ENCODE measurements at regions not wholly inside any gene's neighbourhood (a gene's known extent, or its start where the extent isn't known, plus 50 kb on each side); places are given as distances from the start of the nearest gene placed in this dataset.

- no peaks in the 10 kb centered on the region for H3K36me3 ChIP-seq
- H3K9me3 ChIP-seq, result no peaks in the 10 kb centered on the region
- DNase-seq, result no peak
- no peaks in the 10 kb centered on the region for H3K27me3 ChIP-seq
- H3K4me3 ChIP-seq, result no peak overlapping the region
These were observed 333.7 kb upstream of the SHH start for GRCh38 chr7:156145996-156146395.

GRCh38 chr7:156145184-156145583, 332.9 kb upstream of the SHH start:
- H3K36me3 ChIP-seq, result no peaks in the 10 kb centered on the region
- no peaks in the 10 kb centered on the region for H3K9me3 ChIP-seq
- DNase-seq, result no peak
- no peak overlapping the region for H3K4me3 ChIP-seq
- no peaks in the 10 kb centered on the region for H3K27me3 ChIP-seq

DNA sequence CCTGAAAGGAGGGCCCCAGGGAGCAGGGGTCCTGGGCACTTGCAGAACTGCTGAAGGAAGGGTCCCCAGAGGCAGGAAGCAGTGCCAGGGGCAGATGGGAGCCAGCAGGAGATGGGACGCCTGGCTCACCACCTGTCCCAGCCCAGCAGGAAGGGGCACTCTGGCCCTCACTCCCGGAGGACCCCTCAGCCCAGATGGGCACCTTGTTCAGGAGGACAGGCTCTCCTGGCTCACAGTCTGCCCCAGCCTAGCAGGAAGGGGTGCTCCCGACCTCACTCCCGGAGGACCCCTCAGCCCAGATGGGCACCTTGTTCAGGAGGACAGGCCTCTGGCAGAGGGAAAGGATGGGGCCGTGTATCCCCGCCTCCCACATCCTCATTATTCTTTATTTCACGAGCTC, 331.4 kb upstream of the SHH start:
- no peaks in the 10 kb centered on the region for H3K27me3 ChIP-seq
- no peaks in the 10 kb centered on the region for H3K36me3 ChIP-seq
- no peak overlapping the region for H3K4me3 ChIP-seq
- no peaks in the 10 kb centered on the region for H3K9me3 ChIP-seq
- DNase-seq, result no peak

GRCh38 chr7:156143158-156143557, 330.9 kb upstream of the SHH start:
- Histone ChIP-seq H3K4me3 (no peak overlapping the region), H3K27me3 (no peaks in the 10 kb centered on the region), H3K36me3 (no peaks in the 10 kb centered on the region), H3K9me3 (no peaks in the 10 kb centered on the region)
- DNase-seq, result no peak

DNA sequence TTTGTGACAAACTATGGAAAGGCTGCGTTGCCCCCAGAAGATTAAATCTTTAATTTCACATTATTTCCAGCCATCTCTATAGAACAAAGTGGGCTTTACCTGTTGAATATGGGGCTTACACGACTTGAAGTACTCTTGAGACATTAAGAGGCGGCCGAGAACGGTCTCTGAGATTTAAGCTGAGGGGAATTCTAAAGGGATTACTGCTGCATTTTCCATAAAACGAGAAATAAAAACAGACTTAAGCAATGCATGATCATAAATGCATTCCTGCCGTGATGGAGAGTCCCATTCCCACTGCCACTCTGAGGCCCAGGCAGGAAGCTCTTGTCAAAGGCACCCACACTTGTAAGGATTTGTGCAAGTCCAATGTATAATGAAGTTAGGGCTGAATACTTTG, 329.7 kb upstream of the SHH start:
- DNase-seq, result no peak
- Histone ChIP-seq H3K27me3 (no peaks in the 10 kb centered on the region), H3K36me3 (no peaks in the 10 kb centered on the region), H3K9me3 (no peaks in the 10 kb centered on the region), H3K4me3 (no peak overlapping the region)

GRCh38 chr7:156140896-156141295, 328.6 kb upstream of the SHH start:
- DNase-seq, result no peak
- Histone ChIP-seq H3K36me3 (no peaks in the 10 kb centered on the region), H3K27me3 (no peaks in the 10 kb centered on the region), H3K4me3 (no peak overlapping the region), H3K9me3 (no peaks in the 10 kb centered on the region)

DNA sequence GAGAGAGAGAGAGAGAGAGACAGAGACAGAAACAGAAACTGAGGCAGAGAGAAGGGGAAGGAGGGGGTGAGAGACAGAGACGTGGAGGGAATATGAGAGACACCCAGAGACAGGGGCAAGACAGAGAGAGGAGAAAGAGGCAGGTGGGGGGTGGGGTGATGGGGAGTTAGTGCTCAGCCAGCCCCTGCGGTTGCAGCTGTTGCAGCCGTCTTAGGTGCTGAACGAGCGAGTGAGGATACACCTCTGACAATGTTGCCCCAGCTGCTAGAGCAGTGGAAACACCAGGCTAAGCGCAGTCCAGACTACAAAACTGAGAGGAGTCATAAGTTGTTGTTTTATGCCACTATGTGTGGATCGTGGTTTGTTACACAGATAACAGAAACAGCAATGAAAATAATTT, 328.2 kb upstream of the SHH start:
- Histone ChIP-seq H3K27me3 (no peaks in the 10 kb centered on the region), H3K4me3 (no peak overlapping the region), H3K9me3 (no peaks in the 10 kb centered on the region), H3K36me3 (no peaks in the 10 kb centered on the region)
- DNase-seq, result no peak

GRCh38 chr7:156139633-156140032, 327.4 kb upstream of the SHH start:
- H3K36me3 ChIP-seq, result no peaks in the 10 kb centered on the region
- no peaks in the 10 kb centered on the region for H3K27me3 ChIP-seq
- DNase-seq, result no peak
- no peak overlapping the region for H3K4me3 ChIP-seq
- H3K9me3 ChIP-seq, result no peaks in the 10 kb centered on the region

DNA sequence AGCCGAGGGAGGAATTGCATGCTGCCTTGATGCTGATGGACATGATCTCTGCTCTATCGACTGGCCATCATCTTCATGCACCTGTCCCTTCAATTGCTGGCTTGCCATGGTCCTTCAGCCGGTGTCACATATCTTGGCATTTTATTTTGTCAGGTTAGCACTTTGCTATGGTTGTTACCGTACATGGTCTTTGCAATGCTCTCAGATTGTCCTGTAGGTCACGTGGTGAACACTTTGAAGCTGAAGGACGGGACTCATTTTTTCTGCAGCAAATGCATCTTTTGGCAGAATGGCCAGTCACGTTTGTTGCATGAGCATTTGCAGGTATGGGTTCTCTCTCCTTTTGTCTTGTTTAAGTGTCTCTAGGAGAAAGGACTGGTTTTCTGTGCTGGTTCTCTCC, 326.8 kb upstream of the SHH start:
- no peak for DNase-seq
- H3K4me3 ChIP-seq, result no peak overlapping the region

DNA sequence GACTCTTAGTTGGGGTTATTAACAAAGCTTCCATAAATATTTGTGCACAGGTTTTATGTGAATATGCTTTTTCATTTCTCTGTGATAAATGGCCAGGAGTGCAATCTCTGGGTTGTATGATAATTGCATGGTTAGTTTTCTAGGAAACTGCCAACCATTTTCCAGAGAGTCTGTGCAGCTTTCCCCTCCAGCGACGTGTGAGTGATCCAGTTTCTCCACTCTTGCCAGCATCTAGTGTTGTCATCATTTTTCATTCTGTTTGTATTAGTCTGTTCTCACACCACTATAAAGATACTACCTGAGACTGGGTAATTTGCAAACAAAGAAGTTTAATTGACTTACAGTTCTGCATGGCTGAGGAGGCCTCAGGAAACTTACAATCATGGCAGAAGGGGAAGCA, 319.6 kb upstream of the SHH start:
- Histone ChIP-seq H3K4me3 (no peak overlapping the region), H3K9me3 (no peaks in the 10 kb centered on the region), H3K36me3 (no peaks in the 10 kb centered on the region), H3K27me3 (no peaks in the 10 kb centered on the region)
- DNase-seq, result no peak

More for the DNA sequence above, 326.8 kb upstream of the SHH start:
- no peaks in the 10 kb centered on the region for H3K9me3 ChIP-seq
- no peaks in the 10 kb centered on the region for H3K27me3 ChIP-seq
- H3K36me3 ChIP-seq, result no peaks in the 10 kb centered on the region

- Histone ChIP-seq H3K27me3 (no peaks in the 10 kb centered on the region), H3K4me3 (no peak overlapping the region), H3K36me3 (no peaks in the 10 kb centered on the region), H3K9me3 (no peaks in the 10 kb centered on the region)
- no peak for DNase-seq
These were observed 317.3 kb upstream of the SHH start for GRCh38 chr7:156129522-156129921.

- Histone ChIP-seq H3K9me3 (no peaks in the 10 kb centered on the region), H3K4me3 (no peak overlapping the region), H3K36me3 (no peaks in the 10 kb centered on the region), H3K27me3 (no peaks in the 10 kb centered on the region)
- no peak for DNase-seq
These were observed 316.2 kb upstream of the SHH start for GRCh38 chr7:156128496-156128895.

DNA sequence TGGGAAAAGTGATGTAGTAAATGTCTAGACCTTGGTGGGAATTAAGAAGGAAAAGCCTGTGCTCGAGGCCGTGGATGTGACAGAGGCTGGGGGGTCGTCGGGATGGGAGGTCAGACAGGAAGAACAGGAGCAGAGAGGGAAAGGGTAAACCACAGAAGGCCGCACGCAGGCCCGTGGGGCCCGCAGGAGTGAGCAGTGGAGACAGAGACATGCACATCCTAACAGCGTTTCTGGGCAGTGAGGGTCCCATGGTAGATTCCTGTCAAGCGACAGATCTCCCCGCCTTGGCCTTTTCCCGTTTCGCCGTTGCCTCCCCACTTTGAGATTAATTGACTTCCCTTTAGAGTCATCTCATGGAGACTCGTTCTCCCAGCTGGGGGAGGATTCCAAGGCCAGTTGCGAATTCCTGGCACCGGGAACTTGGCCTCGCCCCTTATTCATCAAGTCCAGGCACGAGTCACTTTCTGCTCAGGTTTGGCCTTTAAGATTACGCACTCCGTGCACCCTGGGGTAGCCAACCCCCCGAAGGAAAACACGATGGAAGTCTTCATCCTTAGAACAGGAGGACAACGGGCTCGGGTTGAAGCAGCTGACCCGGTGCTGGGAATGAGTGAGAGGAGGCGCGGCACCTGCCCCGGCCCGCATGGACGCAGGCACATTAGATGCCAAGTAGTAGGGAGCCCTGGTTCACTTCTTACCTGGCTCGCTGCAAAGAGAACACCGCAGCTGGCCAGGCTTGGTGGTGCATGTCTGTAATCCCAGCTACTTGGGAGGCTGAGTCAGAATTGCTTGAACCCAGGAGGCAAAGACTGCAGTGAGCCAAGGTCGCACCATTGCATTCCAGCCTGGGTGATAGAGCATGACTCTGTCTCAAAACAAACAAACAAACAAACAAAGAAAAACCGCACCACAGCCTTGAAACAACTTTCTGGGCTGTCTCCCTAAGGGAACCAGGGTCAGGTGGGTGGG, 315.2 kb upstream of the SHH start:
- DNase-seq, result peak; percentile 28
- H3K4me3 ChIP-seq, result no peak overlapping the region
- H3K9me3 ChIP-seq, result no peaks in the 10 kb centered on the region
- no peaks in the 10 kb centered on the region for H3K27me3 ChIP-seq
- no peaks in the 10 kb centered on the region for H3K36me3 ChIP-seq

GRCh38 chr7:156125841-156126730, 313.8 kb upstream of the SHH start:
- Histone ChIP-seq H3K27me3 (no peaks in the 10 kb centered on the region), H3K4me3 (no peak overlapping the region), H3K9me3 (no peaks in the 10 kb centered on the region), H3K36me3 (no peaks in the 10 kb centered on the region)
- no peak for DNase-seq

DNA sequence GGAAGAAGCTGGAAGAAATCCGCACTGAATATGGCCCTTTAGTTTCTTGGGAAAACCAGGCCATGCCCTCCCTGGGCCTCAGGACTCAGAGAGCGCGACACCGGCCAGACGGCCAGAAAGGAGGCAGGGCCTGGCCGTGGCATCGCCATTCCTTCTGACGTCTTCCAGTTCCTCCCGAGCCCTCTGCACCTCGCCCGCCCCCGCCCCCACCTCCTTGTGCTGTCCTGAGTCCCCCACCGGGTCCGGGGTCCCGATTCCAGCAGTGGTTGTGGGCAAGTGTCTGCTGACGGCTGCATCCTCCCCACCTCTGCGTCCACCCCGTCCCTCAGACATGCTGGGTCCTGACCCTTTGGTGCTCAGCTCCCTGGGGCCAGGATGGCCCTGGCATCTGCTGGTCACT, 312.1 kb upstream of the SHH start:
- Histone ChIP-seq H3K36me3 (no peaks in the 10 kb centered on the region), H3K4me3 (no peak overlapping the region), H3K27me3 (no peaks in the 10 kb centered on the region), H3K9me3 (no peaks in the 10 kb centered on the region)
- DNase-seq, result no peak

DNA sequence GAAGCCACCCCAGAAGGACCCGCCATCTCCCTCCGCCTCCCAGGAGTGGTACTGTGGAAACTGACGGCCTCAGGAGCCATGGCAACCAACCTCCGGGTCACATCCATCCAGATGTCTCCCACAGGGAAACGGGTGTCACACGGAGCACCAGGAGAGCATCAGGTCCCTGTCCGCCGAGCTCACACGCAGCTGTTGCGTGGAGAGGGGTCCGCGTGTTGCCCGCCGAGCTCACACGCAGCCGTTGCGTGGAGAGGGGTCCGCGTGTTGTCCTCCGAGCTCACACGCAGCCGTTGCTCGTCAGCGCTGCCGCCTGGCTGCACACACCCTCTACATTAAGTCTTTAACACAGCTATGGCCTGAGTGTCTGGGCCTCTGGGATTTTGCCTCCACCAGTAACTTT, 311.1 kb upstream of the SHH start:
- Histone ChIP-seq H3K4me3 (no peak overlapping the region), H3K27me3 (no peaks in the 10 kb centered on the region), H3K36me3 (no peaks in the 10 kb centered on the region), H3K9me3 (no peaks in the 10 kb centered on the region)
- DNase-seq, result no peak

DNA sequence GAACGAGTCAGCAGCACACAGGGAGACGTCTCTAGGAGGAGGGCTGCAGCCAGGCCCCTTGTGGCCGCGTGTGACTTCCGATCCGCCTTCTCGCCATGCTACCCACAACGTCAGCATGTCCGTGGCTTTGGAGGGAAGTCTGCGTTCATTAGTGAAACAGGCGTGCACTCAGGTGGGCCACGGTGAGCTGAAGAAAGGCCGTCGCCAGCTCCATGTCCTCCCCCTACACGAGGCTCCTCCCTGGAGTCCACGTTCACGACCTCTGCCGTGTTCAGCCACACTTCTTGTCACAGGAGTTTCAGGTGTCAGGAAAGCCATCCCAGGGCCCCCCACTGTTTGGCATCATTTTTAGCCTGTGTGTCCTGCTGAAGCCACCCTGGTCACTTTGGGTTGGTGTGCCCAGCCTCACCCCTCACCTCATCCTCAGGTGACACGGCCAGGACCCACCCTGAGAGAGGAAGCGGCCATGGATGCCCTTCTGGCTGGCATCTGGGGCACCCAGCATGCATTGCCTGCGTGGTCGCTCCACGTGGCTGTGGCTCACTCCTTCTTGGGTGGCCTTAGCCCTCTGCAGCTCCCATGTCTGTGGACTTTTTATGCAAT, 310.6 kb upstream of the SHH start:
- no peaks in the 10 kb centered on the region for H3K9me3 ChIP-seq
- no peaks in the 10 kb centered on the region for H3K36me3 ChIP-seq
- H3K4me3 ChIP-seq, result no peak overlapping the region
- H3K27me3 ChIP-seq, result no peaks in the 10 kb centered on the region
- no peak for DNase-seq
